H1 (cell line): ENCODE measurements at regions not wholly inside any gene's neighbourhood (a gene's known extent, or its start where the extent isn't known, plus 50 kb on each side); places are given as distances from the start of the nearest gene placed in this dataset.

ENCODE experiments used
- CTCF ChIA-PET: fragments of 300-600 bp; sonication (Branson Sonifier 250); formaldehyde crosslinking; loops from one replicate; lab custom pipeline; 2021; ENCODE audit not compliant: partially characterized antibody; lab: Charles Lee
- POLR2A ChIA-PET: fragments of 300-600 bp; sonication (Branson Sonifier 250); formaldehyde crosslinking; loops from one replicate; lab custom pipeline; 2021; ENCODE audit warnings: inconsistent platforms; ENCODE audit not compliant: partially characterized antibody; lab: Charles Lee
- DNase-seq, 2 experiments: peaks; one replicate each; pipeline versions ENCODE4 v3.0.0 to v3.0.0-alpha.2; 2010 to 2022; ENCODE audit warnings: low spot score in 2 of 2, low read depth in 1 of 2, mixed read lengths in 1 of 2
- FAIRE-seq: peaks from 2 replicates; lab custom pipeline; 2011; peaks lifted over from hg19 to GRCh38; lab: Jason Lieb, UNC
- H2AFZ ChIP-seq: 2 replicates; pipeline ENCODE4 v1.8.1; 2012; ENCODE audit warnings: low read length, inconsistent platforms
- H2AK5ac ChIP-seq: 2 replicates; pipeline ENCODE4 v1.6.1; 2013; ENCODE audit warnings: low read depth, low read length
- H2BK120ac ChIP-seq: replicated peaks from 2 replicates; pipeline ENCODE3; 2013; ENCODE audit warnings: low read depth, low read length, inconsistent platforms
- H2BK12ac ChIP-seq: 2 replicates; pipeline ENCODE4 v1.6.1; 2013; ENCODE audit warnings: low read depth, low read length
- H2BK15ac ChIP-seq: 2 replicates; pipeline ENCODE4 v1.6.1; 2013; ENCODE audit warnings: low read length
- H2BK20ac ChIP-seq: 2 replicates; pipeline ENCODE4 v1.6.1; 2013; ENCODE audit warnings: low read length
- H2BK5ac ChIP-seq: 2 replicates; pipeline ENCODE4 v1.6.1; 2013; ENCODE audit warnings: low read depth, low read length
- H3K14ac ChIP-seq: 2 replicates; pipeline ENCODE4 v1.6.1; 2013; ENCODE audit warnings: inconsistent platforms; ENCODE audit not compliant: insufficient read length
- H3K18ac ChIP-seq: 2 replicates; pipeline ENCODE4 v1.6.1; 2013; ENCODE audit warnings: low read length; ENCODE audit errors: extremely low read depth
- H3K23ac ChIP-seq: 2 replicates; pipeline ENCODE4 v1.6.1; 2013; ENCODE audit warnings: inconsistent platforms; ENCODE audit not compliant: insufficient read length
- H3K23me2 ChIP-seq: 2 replicates; pipeline ENCODE4 v1.6.1; 2013; ENCODE audit warnings: low read depth, low read length
- H3K27ac ChIP-seq: 2 replicates; pipeline ENCODE4 v1.6.1; 2011; ENCODE audit warnings: low read depth, low read length, inconsistent platforms
- H3K27me3 ChIP-seq, 4 experiments: replicated peaks in 1 of 4; 1 replicate in 1 of 4; 2 replicates in 3 of 4; pipeline versions ENCODE4 v1.6.1 to v1.8.1; 2011 to 2013; ENCODE audit warnings: low read length in 3 of 4, mild to moderate bottlenecking in 3 of 4, inconsistent platforms in 2 of 4, mixed read lengths in 2 of 4, moderate library complexity in 1 of 4; ENCODE audit not compliant: control insufficient read depth in 3 of 4, insufficient read depth in 3 of 4; ENCODE audit errors: extremely low read depth in 1 of 4
- H3K36me3 ChIP-seq, 4 experiments: 2 replicates each; pipeline versions ENCODE4 v1.6.1 to v1.8.1; 2011 to 2013; ENCODE audit warnings: mild to moderate bottlenecking in 4 of 4, low read length in 3 of 4, moderate library complexity in 2 of 4, control low read depth in 1 of 4, inconsistent platforms in 1 of 4; ENCODE audit not compliant: insufficient read depth in 4 of 4, control insufficient read depth in 2 of 4
- H3K4ac ChIP-seq: replicated peaks from 2 replicates; pipeline ENCODE3; 2013; ENCODE audit warnings: low read length, low read depth, mixed read lengths, inconsistent platforms; ENCODE audit not compliant: insufficient read length
- H3K4me1 ChIP-seq, 4 experiments: replicated peaks in 1 of 4; 1 replicate in 1 of 4; 2 replicates in 3 of 4; pipeline versions ENCODE4 v1.6.1 to v1.8.1; 2011 to 2013; ENCODE audit warnings: low read length in 3 of 4, inconsistent platforms in 2 of 4, mixed read lengths in 1 of 4; ENCODE audit not compliant: insufficient read depth in 4 of 4, control insufficient read depth in 3 of 4
- H3K4me2 ChIP-seq, 2 experiments: 2 replicates each; pipeline versions ENCODE4 v1.6.1 to v1.8.1; 2011 to 2013; ENCODE audit warnings: low read depth in 2 of 2, low read length in 2 of 2, control low read depth in 1 of 2, inconsistent platforms in 1 of 2, mild to moderate bottlenecking in 1 of 2; ENCODE audit not compliant: insufficient read depth in 1 of 2
- H3K4me3 ChIP-seq, 4 experiments: fragments of 200-600, 300-600 bp in 1 of 4; sonication (generic), shearing (Covaris generic), sonication (Bioruptor Twin) in 1 of 4; 2 replicates each; pipeline versions ENCODE4 v1.5.1 to v1.8.1; 2011 to 2016; ENCODE audit warnings: low read length in 4 of 4, low read depth in 3 of 4, control low read depth in 2 of 4, inconsistent platforms in 2 of 4, mild to moderate bottlenecking in 2 of 4, mixed read lengths in 1 of 4, moderate library complexity in 1 of 4; ENCODE audit not compliant: insufficient read depth in 2 of 4; ENCODE audit errors: extremely low read depth in 1 of 4
- H3K56ac ChIP-seq: replicated peaks from 2 replicates; pipeline ENCODE3; 2013; ENCODE audit warnings: low read depth, mild to moderate bottlenecking, mixed read lengths, low read length, inconsistent platforms; ENCODE audit not compliant: insufficient read length
- H3K79me1 ChIP-seq: 2 replicates; pipeline ENCODE4 v1.6.1; 2013; ENCODE audit warnings: low read depth, low read length, control low read depth
- H3K79me2 ChIP-seq, 2 experiments: 2 replicates each; pipeline versions ENCODE4 v1.6.1 to v1.8.1; 2012 to 2013; ENCODE audit warnings: low read length in 2 of 2, mild to moderate bottlenecking in 2 of 2, inconsistent platforms in 1 of 2; ENCODE audit not compliant: insufficient read depth in 2 of 2, control insufficient read depth in 1 of 2
- H3K9ac ChIP-seq, 4 experiments: replicated peaks in 1 of 4; 1 replicate in 1 of 4; 2 replicates in 3 of 4; pipeline versions ENCODE4 v1.6.1 to v1.8.1; 2011 to 2013; ENCODE audit warnings: low read depth in 3 of 4, low read length in 3 of 4, control low read depth in 2 of 4, mild to moderate bottlenecking in 2 of 4, moderate library complexity in 2 of 4, inconsistent platforms in 1 of 4; ENCODE audit errors: extremely low read depth in 1 of 4
- H3K9me3 ChIP-seq, 2 experiments: 2 replicates each; pipeline versions ENCODE4 v1.6.1 to v1.8.1; 2012 to 2013; ENCODE audit warnings: mild to moderate bottlenecking in 2 of 2, moderate library complexity in 2 of 2, control low read depth in 1 of 2, inconsistent platforms in 1 of 2, low read depth in 1 of 2, low read length in 1 of 2, mixed read lengths in 1 of 2; ENCODE audit not compliant: insufficient read depth in 2 of 2
- H4K20me1 ChIP-seq, 2 experiments: replicated peaks in 1 of 2; 2 replicates each; pipeline versions ENCODE3 to v1.8.1; 2011 to 2013; ENCODE audit warnings: inconsistent platforms in 2 of 2, low read length in 2 of 2, mild to moderate bottlenecking in 1 of 2; ENCODE audit not compliant: insufficient read depth in 2 of 2, control insufficient read depth in 1 of 2
- H4K5ac ChIP-seq: 2 replicates; pipeline ENCODE4 v1.6.1; 2013; ENCODE audit warnings: low read length, low read depth, mixed read lengths, inconsistent platforms; ENCODE audit not compliant: insufficient read length
- H4K8ac ChIP-seq: 2 replicates; pipeline ENCODE4 v1.8.0; 2013; ENCODE audit warnings: mild to moderate bottlenecking, moderate library complexity, low read length, inconsistent platforms; ENCODE audit not compliant: insufficient read depth; ENCODE audit errors: extremely low read depth
- H4K91ac ChIP-seq: replicated peaks from 2 replicates; pipeline ENCODE3; 2013; ENCODE audit warnings: low read length, mixed read lengths, inconsistent platforms; ENCODE audit not compliant: insufficient read length
- CHD2 ChIP-seq: IDR thresholded peaks from 2 replicates; pipeline ENCODE4 v1.6.1; 2012; ENCODE audit warnings: low read length, improper control_type of control experiment
- EZH2 ChIP-seq: fragments of 200-600 bp; sonication (generic); IDR thresholded peaks from 2 replicates; pipeline ENCODE4 v1.7.1; 2012; ENCODE audit warnings: low read depth, mild to moderate bottlenecking, moderate library complexity, low read length, inconsistent platforms; ENCODE audit not compliant: severe bottlenecking
- FOSL1 ChIP-seq: IDR thresholded peaks from 2 replicates; pipeline ENCODE4 v1.6.1; 2011; ENCODE audit warnings: mild to moderate bottlenecking, low read depth, low read length, moderate library complexity; ENCODE audit not compliant: insufficient read depth
- HDAC6 ChIP-seq: IDR thresholded peaks from one replicate; pipeline ENCODE4 v1.7.1; 2012; ENCODE audit warnings: low read depth, mild to moderate bottlenecking, inconsistent platforms, low read length, moderate library complexity
- NANOG ChIP-seq: IDR thresholded peaks from 2 replicates; pipeline ENCODE4 v1.6.1; 2011; ENCODE audit warnings: low read length, low read depth, mild to moderate bottlenecking, inconsistent platforms; ENCODE audit not compliant: insufficient read depth, poor library complexity, severe bottlenecking
- NRF1 ChIP-seq: IDR thresholded peaks from 2 replicates; pipeline ENCODE4 v1.6.1; 2011; ENCODE audit warnings: mild to moderate bottlenecking, low read depth, low read length, improper control_type of control experiment
- POLR2A ChIP-seq, 2 experiments: IDR thresholded peaks; 1 replicate in 1 of 2; 2 replicates in 1 of 2; pipeline ENCODE4 v1.6.1; 2011; ENCODE audit warnings: low read depth in 2 of 2, low read length in 2 of 2, mild to moderate bottlenecking in 2 of 2; ENCODE audit errors: control extremely low read depth in 1 of 2
- POLR2AphosphoS5 ChIP-seq: IDR thresholded peaks from 2 replicates; pipeline ENCODE4 v1.6.1; 2011; ENCODE audit warnings: low read depth, low read length
- POU5F1 ChIP-seq: IDR thresholded peaks from 2 replicates; pipeline ENCODE4 v1.6.1; 2011; ENCODE audit warnings: low read depth, mild to moderate bottlenecking, low read length, moderate library complexity
- SIX5 ChIP-seq: IDR thresholded peaks from 2 replicates; pipeline ENCODE4 v1.6.1; 2011; ENCODE audit warnings: mild to moderate bottlenecking, low read depth, low read length
- SP2 ChIP-seq: IDR thresholded peaks from 2 replicates; pipeline ENCODE4 v1.6.1; 2012; ENCODE audit warnings: mild to moderate bottlenecking, low read length, inconsistent platforms
- USF2 ChIP-seq: IDR thresholded peaks from 2 replicates; pipeline ENCODE4 v1.6.1; 2011; ENCODE audit warnings: low read length, improper control_type of control experiment
- WGBS, 2 experiments: shearing (Covaris generic) in 1 of 2; methylation state at CpG; one replicate each; pipeline versions ENCODE4 v1.1.6 to v1.1.7; 2013 to 2015; ENCODE audit warnings: low lambda C conversion rate in 2 of 2, mixed read lengths in 2 of 2, inconsistent platforms in 1 of 2, low coverage in 1 of 2, missing lambda C conversion rate in 1 of 2; ENCODE audit not compliant: insufficient replicate concordance in 2 of 2, insufficient coverage in 1 of 2, insufficient read length in 1 of 2; ENCODE audit errors: extremely low coverage in 1 of 2, missing lambda C conversion rate in 1 of 2; 5-methylcytosine and 5-hydroxymethylcytosine counted together

- H3K23me2 ChIP-seq, result no peaks in the 10 kb centered on the region
- H3K14ac ChIP-seq, result no peak overlapping the region
- no peak overlapping the region for H2AK5ac ChIP-seq
- no peaks in the 10 kb centered on the region for H3K9me3 ChIP-seq
- H3K4me3 ChIP-seq, result no peak overlapping the region
- no peak overlapping the region for H2BK20ac ChIP-seq
- WGBS, 2 experiments, result 98% methylated on average over 2 of the region's 2 CpGs; no CpG with 5 or more reads in 1 of the 2 experiments
- no peaks in the 10 kb centered on the region for H3K79me1 ChIP-seq
- no peak overlapping the region for H2BK12ac ChIP-seq
- no peak overlapping the region for H4K5ac ChIP-seq
- no peaks in the 10 kb centered on the region for H4K20me1 ChIP-seq
- ChIA-PET POLR2A (no interaction called here), CTCF (interaction anchor here (1.5 kb wide), 1 partner anchor 10 kb away, joined by 8 read pairs; no protein-coding TSS in a partner anchor)
- no peak overlapping the region for H3K9ac ChIP-seq
- peaks cover 0 to 12% (median 3%) of the 10 kb centered on the region in 4 experiments; a peak in 3 of 7 replicates for H3K4me1 ChIP-seq
- H3K4me2 ChIP-seq, result no peak overlapping the region
- no peak overlapping the region for H2AFZ ChIP-seq
- H3K36me3 ChIP-seq, result no peaks in the 10 kb centered on the region
- TF ChIP-seq NRF1 (no peak), USF2 (no peak), NANOG (no peak), POLR2A (IDR thresholded peaks at IDR 0.05; ENCODE audit: control extremely low read depth in 1 of 2, low read depth in 2 of 2, low read length in 2 of 2) (no peak), FOSL1 (no peak), SIX5 (no peak), SP2 (no peak), EZH2 (no peak), CHD2 (no peak), HDAC6 (no peak), POLR2AphosphoS5 (no peak), POU5F1 (no peak)
- no peak overlapping the region for H4K8ac ChIP-seq
- no peaks in the 10 kb centered on the region for H3K27me3 ChIP-seq
- H3K27ac ChIP-seq, result no peak overlapping the region
- H3K18ac ChIP-seq, result no peak overlapping the region
- no peak overlapping the region for H2BK120ac ChIP-seq
- no peak overlapping the region for H3K56ac ChIP-seq
- no peak for FAIRE-seq
- H3K79me2 ChIP-seq, result no peaks in the 10 kb centered on the region
- DNase-seq, result no peak
- no peak overlapping the region; the same call in 1 of the 2 replicates for H2BK15ac ChIP-seq
- no peak overlapping the region for H2BK5ac ChIP-seq
- no peak overlapping the region for H3K4ac ChIP-seq
- H4K91ac ChIP-seq, result no peak overlapping the region
- H3K23ac ChIP-seq, result no peak overlapping the region
Measured at GRCh38 chr2:53429901-53430300, 337.7 kb upstream of the CHAC2 start.
